ENCODE measurements at regions not wholly inside any gene's neighbourhood (a gene's known extent, or its start where the extent isn't known, plus 50 kb on each side); places are given as distances from the start of the nearest gene placed in this dataset.

- FAIRE-seq (no peak), DNase-seq (ENCODE audit: insufficient read length, low spot score) (no peak)
These were observed 225.6 kb upstream of the TBC1D5 start for GRCh38 chr3:17967953-17968607.

GRCh38 chr3:17967111-17967510 lies 224.7 kb upstream of the TBC1D5 start:
- FAIRE-seq (no peak), DNase-seq (ENCODE audit: insufficient read length, low spot score) (no peak)

GRCh38 chr3:17965331-17965730 lies 222.9 kb upstream of the TBC1D5 start:
- FAIRE-seq: no peak

GRCh38 chr3:17964108-17964507 lies 221.7 kb upstream of the TBC1D5 start:
- FAIRE-seq: no peak
- DNase-seq (ENCODE audit: insufficient read length, low spot score): no peak

More at GRCh38 chr3:17965331-17965730, 222.9 kb upstream of the TBC1D5 start:
- no peak for DNase-seq (ENCODE audit: insufficient read length, low spot score)

- no peak for DNase-seq (ENCODE audit: insufficient read length, low spot score)
- FAIRE-seq: no peak
These were observed 213.0 kb upstream of the TBC1D5 start for GRCh38 chr3:17955411-17955810.

- no peak for FAIRE-seq
These were observed 212.4 kb upstream of the TBC1D5 start for GRCh38 chr3:17954801-17955200.

GRCh38 chr3:17951241-17951640 lies 208.8 kb upstream of the TBC1D5 start:
- FAIRE-seq: no peak
- DNase-seq (ENCODE audit: insufficient read length, low spot score): no peak

More at GRCh38 chr3:17954801-17955200, 212.4 kb upstream of the TBC1D5 start:
- no peak for DNase-seq (ENCODE audit: insufficient read length, low spot score)

- no peak for DNase-seq (ENCODE audit: insufficient read length, low spot score)
- FAIRE-seq: no peak
These were observed 206.7 kb upstream of the TBC1D5 start for GRCh38 chr3:17949101-17949500.

GRCh38 chr3:17947833-17948232 lies 205.4 kb upstream of the TBC1D5 start:
- no peak for FAIRE-seq

GRCh38 chr3:17946619-17947018 lies 204.2 kb upstream of the TBC1D5 start:
- DNase-seq (ENCODE audit: insufficient read length, low spot score): no peak
- no peak for FAIRE-seq

More at GRCh38 chr3:17947833-17948232, 205.4 kb upstream of the TBC1D5 start:
- no peak for DNase-seq (ENCODE audit: insufficient read length, low spot score)

- no peak for FAIRE-seq
- DNase-seq (ENCODE audit: insufficient read length, low spot score): no peak
These were observed 203.5 kb upstream of the TBC1D5 start for GRCh38 chr3:17945799-17946399.

- no peak for FAIRE-seq
- DNase-seq (ENCODE audit: insufficient read length, low spot score): no peak
These were observed 202.8 kb upstream of the TBC1D5 start for GRCh38 chr3:17945018-17945798.

GRCh38 chr3:17942856-17943255 lies 200.4 kb upstream of the TBC1D5 start:
- no peak for DNase-seq (ENCODE audit: insufficient read length, low spot score)
- FAIRE-seq: no peak

GRCh38 chr3:17941766-17942165 lies 199.3 kb upstream of the TBC1D5 start:
- no peak for DNase-seq (ENCODE audit: insufficient read length, low spot score)
- no peak for FAIRE-seq

- no peak for DNase-seq (ENCODE audit: insufficient read length, low spot score)
- no peak for FAIRE-seq
These were observed 198.7 kb upstream of the TBC1D5 start for GRCh38 chr3:17941152-17941551.

- FAIRE-seq: no peak
- no peak for DNase-seq (ENCODE audit: insufficient read length, low spot score)
These were observed 196.7 kb upstream of the TBC1D5 start for GRCh38 chr3:17939157-17939556.

- FAIRE-seq (no peak), DNase-seq (ENCODE audit: insufficient read length, low spot score) (no peak)
These were observed 195.9 kb upstream of the TBC1D5 start for GRCh38 chr3:17938313-17938712.

GRCh38 chr3:17936736-17937480 lies 194.5 kb upstream of the TBC1D5 start:
- FAIRE-seq: no peak

GRCh38 chr3:17935222-17935621 lies 192.8 kb upstream of the TBC1D5 start:
- no peak for FAIRE-seq

More at GRCh38 chr3:17936736-17937480, 194.5 kb upstream of the TBC1D5 start:
- DNase-seq (ENCODE audit: insufficient read length, low spot score): no peak

GRCh38 chr3:17932136-17932771 lies 189.8 kb upstream of the TBC1D5 start:
- no peak for DNase-seq (ENCODE audit: insufficient read length, low spot score)
- FAIRE-seq: no peak

More at GRCh38 chr3:17935222-17935621, 192.8 kb upstream of the TBC1D5 start:
- DNase-seq (ENCODE audit: insufficient read length, low spot score): no peak
